A549 (cell line): ENCODE measurements at regions not wholly inside any gene's neighbourhood (a gene's known extent, or its start where the extent isn't known, plus 50 kb on each side); places are given as distances from the start of the nearest gene placed in this dataset.

Experiments
- BHLHE40 ChIP-seq: IDR thresholded peaks from 2 replicates; pipeline ENCODE4 v1.6.1; 2012; ENCODE audit warnings: low read depth, low read length, inconsistent platforms
- CEBPB ChIP-seq, 2 experiments: fragments of >200 bp in 1 of 2; sonication (Bioruptor Twin) in 1 of 2; formaldehyde crosslinking in 1 of 2; IDR thresholded peaks; 2 replicates each; pipeline ENCODE4 v1.6.1; 2012 to 2016
- KDM1A ChIP-seq: fragments of 200-600 bp; sonication (generic); IDR thresholded peaks from 2 replicates; pipeline ENCODE4 v1.6.1; 2016; ENCODE audit warnings: low read depth, mild to moderate bottlenecking
- KDM5A ChIP-seq: fragments of 200-600 bp; sonication (generic); IDR thresholded peaks from 2 replicates; pipeline ENCODE4 v1.6.1; 2016; ENCODE audit warnings: antibody characterized with exemption, mild to moderate bottlenecking
- MYC ChIP-seq: IDR thresholded peaks from 2 replicates; pipeline ENCODE4 v1.6.1; 2012; ENCODE audit warnings: mild to moderate bottlenecking, inconsistent platforms, low read length, improper control_type of control experiment, borderline replicate concordance
- POLR2A ChIP-seq: IDR thresholded peaks from 2 replicates; pipeline ENCODE4 v1.6.1; 2012; ENCODE audit warnings: mild to moderate bottlenecking, low read length
- RCOR1 ChIP-seq: fragments of 150-350 bp; IDR thresholded peaks from 2 replicates; pipeline ENCODE4 v1.6.1; 2014; ENCODE audit warnings: antibody characterized with exemption, low read length, low read depth
- ZFP36 ChIP-seq: fragments of 450-650 bp; IDR thresholded peaks from 2 replicates; pipeline ENCODE4 v1.6.1; 2014; ENCODE audit warnings: borderline replicate concordance; ENCODE audit not compliant: partially characterized antibody
- TF ChIP-seq, protein P1 (sequence below): fragments of >200 bp; sonication (Bioruptor Twin); formaldehyde crosslinking; IDR thresholded peaks from 3 replicates; pipeline ENCODE4 v1.5.1; 2016

DNA sequence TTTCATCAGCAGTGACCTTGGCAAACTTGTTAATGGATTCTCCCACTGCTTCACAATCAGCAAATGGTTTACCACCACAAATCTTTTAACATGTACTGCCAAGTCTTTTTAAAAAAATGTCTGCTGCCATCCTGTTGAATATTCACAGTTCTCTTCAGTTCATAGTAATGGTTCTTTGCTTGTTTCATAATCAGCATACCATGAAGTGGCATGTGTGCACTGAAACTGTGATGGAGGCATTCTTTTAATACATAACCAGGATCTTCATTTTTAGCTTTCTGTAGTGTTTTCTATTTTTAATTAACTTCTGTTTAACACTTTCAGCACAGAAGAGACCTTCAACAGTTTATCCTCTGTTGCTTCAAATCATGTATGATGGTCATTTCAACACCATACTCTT is 230.1 kb upstream of the ARSJ start:
- TF ChIP-seq, protein P1, sequence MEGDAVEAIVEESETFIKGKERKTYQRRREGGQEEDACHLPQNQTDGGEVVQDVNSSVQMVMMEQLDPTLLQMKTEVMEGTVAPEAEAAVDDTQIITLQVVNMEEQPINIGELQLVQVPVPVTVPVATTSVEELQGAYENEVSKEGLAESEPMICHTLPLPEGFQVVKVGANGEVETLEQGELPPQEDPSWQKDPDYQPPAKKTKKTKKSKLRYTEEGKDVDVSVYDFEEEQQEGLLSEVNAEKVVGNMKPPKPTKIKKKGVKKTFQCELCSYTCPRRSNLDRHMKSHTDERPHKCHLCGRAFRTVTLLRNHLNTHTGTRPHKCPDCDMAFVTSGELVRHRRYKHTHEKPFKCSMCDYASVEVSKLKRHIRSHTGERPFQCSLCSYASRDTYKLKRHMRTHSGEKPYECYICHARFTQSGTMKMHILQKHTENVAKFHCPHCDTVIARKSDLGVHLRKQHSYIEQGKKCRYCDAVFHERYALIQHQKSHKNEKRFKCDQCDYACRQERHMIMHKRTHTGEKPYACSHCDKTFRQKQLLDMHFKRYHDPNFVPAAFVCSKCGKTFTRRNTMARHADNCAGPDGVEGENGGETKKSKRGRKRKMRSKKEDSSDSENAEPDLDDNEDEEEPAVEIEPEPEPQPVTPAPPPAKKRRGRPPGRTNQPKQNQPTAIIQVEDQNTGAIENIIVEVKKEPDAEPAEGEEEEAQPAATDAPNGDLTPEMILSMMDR, result no peak
- TF ChIP-seq POLR2A (no peak), CEBPB (IDR thresholded peaks at IDR 0.05) (no peak), BHLHE40 (no peak), ZFP36 (no peak), RCOR1 (no peak), MYC (no peak), KDM1A (no peak), KDM5A (no peak)
